Endodermal cell (in vitro differentiated cells): ENCODE measurements at regions not wholly inside any gene's neighbourhood (a gene's known extent, or its start where the extent isn't known, plus 50 kb on each side); places are given as distances from the start of the nearest gene placed in this dataset.

ENCODE experiments used
- DNase-seq: peaks from one replicate; pipeline ENCODE4 v3.0.0-alpha.2; 2017
- H3K27ac ChIP-seq: 2 replicates; pipeline ENCODE4 v1.5.1; 2013; ENCODE audit warnings: mild to moderate bottlenecking, low read depth, low read length, moderate library complexity
- H3K27me3 ChIP-seq: 2 replicates; pipeline ENCODE4 v1.6.1; 2013; ENCODE audit warnings: mild to moderate bottlenecking, low read length, moderate library complexity; ENCODE audit not compliant: insufficient read depth, control insufficient read depth, poor library complexity, severe bottlenecking
- H3K36me3 ChIP-seq: 2 replicates; pipeline ENCODE4 v1.7.0; 2013; ENCODE audit warnings: mild to moderate bottlenecking, low read length, moderate library complexity; ENCODE audit not compliant: control insufficient read depth, insufficient read depth
- H3K4me1 ChIP-seq: one replicate; pipeline ENCODE4 v1.7.0; 2013; ENCODE audit warnings: low read length; ENCODE audit not compliant: control insufficient read depth, insufficient read depth
- H3K4me3 ChIP-seq: 2 replicates; pipeline ENCODE4 v1.5.1; 2013; ENCODE audit warnings: mild to moderate bottlenecking, low read length, moderate library complexity
- H3K9ac ChIP-seq: 2 replicates; pipeline ENCODE4 v1.6.1; 2013; ENCODE audit warnings: mild to moderate bottlenecking, low read length, moderate library complexity; ENCODE audit not compliant: poor library complexity, severe bottlenecking; ENCODE audit errors: extremely low read depth
- H3K9me3 ChIP-seq: 2 replicates; pipeline ENCODE4 v1.6.1; 2013; ENCODE audit warnings: mild to moderate bottlenecking, low read length, moderate library complexity; ENCODE audit not compliant: control insufficient read depth
- H3K27ac Mint-ChIP-seq: 2 replicates; pipeline ENCODE4 v1.8.0; 2020; ENCODE audit warnings: mixed read lengths
- H3K27me3 Mint-ChIP-seq: 2 replicates; pipeline ENCODE4 v1.8.0; 2021; ENCODE audit warnings: mild to moderate bottlenecking, mixed read lengths; ENCODE audit not compliant: insufficient read depth
- H3K36me3 Mint-ChIP-seq: 2 replicates; pipeline ENCODE4 v1.8.0; 2020; ENCODE audit warnings: low read depth, mixed read lengths
- H3K4me1 Mint-ChIP-seq: 2 replicates; pipeline ENCODE4 v1.8.0; 2020; ENCODE audit warnings: mixed read lengths
- H3K4me3 Mint-ChIP-seq: 2 replicates; pipeline ENCODE4 v1.8.0; 2020; ENCODE audit warnings: mild to moderate bottlenecking, moderate library complexity, mixed read lengths
- H3K9me3 Mint-ChIP-seq: 2 replicates; pipeline ENCODE4 v1.8.0; 2020; ENCODE audit warnings: mild to moderate bottlenecking, mixed read lengths
- WGBS, 2 experiments: methylation state at CpG; one replicate each; pipeline versions ENCODE4 v1.1.5 to v1.1.7; 2013; ENCODE audit warnings: missing lambda C conversion rate in 2 of 2, mixed read lengths in 1 of 2; ENCODE audit not compliant: insufficient coverage in 1 of 2, insufficient read length in 1 of 2; 5-methylcytosine and 5-hydroxymethylcytosine counted together
- TF ChIP-seq, protein P1 (sequence below): fragments of 200-600 bp; sonication (generic); conservative IDR thresholded peaks from 2 replicates; pipeline ENCODE4 v1.5.0; 2021; ENCODE audit warnings: antibody characterized with exemption, mild to moderate bottlenecking

DNA sequence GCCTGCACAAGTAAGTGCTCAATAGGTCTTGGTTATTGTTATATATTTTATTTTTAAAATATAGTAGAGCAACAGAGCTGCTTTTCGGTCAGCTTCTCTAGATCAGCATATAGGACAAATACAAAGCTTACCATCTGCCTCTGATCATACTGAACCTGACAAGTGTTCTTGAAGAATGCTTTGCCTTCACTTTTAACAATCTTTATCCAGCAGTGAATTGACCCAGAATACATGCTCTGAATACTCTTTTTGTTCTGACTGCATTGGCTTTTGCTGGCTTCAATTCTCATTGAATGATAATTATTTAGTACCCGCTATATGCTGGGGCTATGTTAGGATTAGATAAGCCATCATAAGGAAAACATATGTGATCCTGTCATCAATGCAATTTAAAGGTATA, 137.8 kb downstream of the DHRS2 start:
- Mint-ChIP-seq H3K9me3 (peaks cover 57% of the 10 kb centered on the region), H3K27me3 (no peaks in the 10 kb centered on the region)
- WGBS, 2 experiments: 94% methylated on average over 2 of the region's 2 CpGs; no CpG with 5 or more reads in 1 of the 2 experiments

GRCh38 chr14:23776296-23776695, 140.1 kb downstream of the DHRS2 start:
- no peak for DNase-seq
- no peak overlapping the region for H3K9ac ChIP-seq
- TF ChIP-seq, protein P1, sequence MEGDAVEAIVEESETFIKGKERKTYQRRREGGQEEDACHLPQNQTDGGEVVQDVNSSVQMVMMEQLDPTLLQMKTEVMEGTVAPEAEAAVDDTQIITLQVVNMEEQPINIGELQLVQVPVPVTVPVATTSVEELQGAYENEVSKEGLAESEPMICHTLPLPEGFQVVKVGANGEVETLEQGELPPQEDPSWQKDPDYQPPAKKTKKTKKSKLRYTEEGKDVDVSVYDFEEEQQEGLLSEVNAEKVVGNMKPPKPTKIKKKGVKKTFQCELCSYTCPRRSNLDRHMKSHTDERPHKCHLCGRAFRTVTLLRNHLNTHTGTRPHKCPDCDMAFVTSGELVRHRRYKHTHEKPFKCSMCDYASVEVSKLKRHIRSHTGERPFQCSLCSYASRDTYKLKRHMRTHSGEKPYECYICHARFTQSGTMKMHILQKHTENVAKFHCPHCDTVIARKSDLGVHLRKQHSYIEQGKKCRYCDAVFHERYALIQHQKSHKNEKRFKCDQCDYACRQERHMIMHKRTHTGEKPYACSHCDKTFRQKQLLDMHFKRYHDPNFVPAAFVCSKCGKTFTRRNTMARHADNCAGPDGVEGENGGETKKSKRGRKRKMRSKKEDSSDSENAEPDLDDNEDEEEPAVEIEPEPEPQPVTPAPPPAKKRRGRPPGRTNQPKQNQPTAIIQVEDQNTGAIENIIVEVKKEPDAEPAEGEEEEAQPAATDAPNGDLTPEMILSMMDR: no peak
- Mint-ChIP-seq H3K4me1 (no peaks in the 10 kb centered on the region), H3K36me3 (no peaks in the 10 kb centered on the region), H3K27ac (no peak overlapping the region), H3K9me3 (peaks cover 68% of the 10 kb centered on the region), H3K4me3 (no peak overlapping the region), H3K27me3 (no peaks in the 10 kb centered on the region)
- 51 to 73% methylated on average over 2 to 4 of the region's 4 CpGs for WGBS, 2 experiments
- no peak overlapping the region for H3K4me3 ChIP-seq
- H3K4me1 ChIP-seq: no peaks in the 10 kb centered on the region
- no peak overlapping the region for H3K27ac ChIP-seq
- H3K9me3 ChIP-seq: no peaks in the 10 kb centered on the region
- no peaks in the 10 kb centered on the region for H3K36me3 ChIP-seq
- H3K27me3 ChIP-seq: no peaks in the 10 kb centered on the region

More for the DNA sequence above, 137.8 kb downstream of the DHRS2 start:
- no peak overlapping the region for H3K27ac ChIP-seq
- H3K9me3 ChIP-seq: no peaks in the 10 kb centered on the region
- no peaks in the 10 kb centered on the region for H3K36me3 Mint-ChIP-seq
- H3K4me1 Mint-ChIP-seq: no peaks in the 10 kb centered on the region
- no peak for DNase-seq
- TF ChIP-seq, protein P1: no peak
- no peak overlapping the region for H3K4me3 ChIP-seq
- no peak overlapping the region for H3K4me3 Mint-ChIP-seq
- no peaks in the 10 kb centered on the region for H3K36me3 ChIP-seq
- no peak overlapping the region for H3K27ac Mint-ChIP-seq
- no peaks in the 10 kb centered on the region for H3K27me3 ChIP-seq
- no peak overlapping the region for H3K9ac ChIP-seq
- H3K4me1 ChIP-seq: no peaks in the 10 kb centered on the region

DNA sequence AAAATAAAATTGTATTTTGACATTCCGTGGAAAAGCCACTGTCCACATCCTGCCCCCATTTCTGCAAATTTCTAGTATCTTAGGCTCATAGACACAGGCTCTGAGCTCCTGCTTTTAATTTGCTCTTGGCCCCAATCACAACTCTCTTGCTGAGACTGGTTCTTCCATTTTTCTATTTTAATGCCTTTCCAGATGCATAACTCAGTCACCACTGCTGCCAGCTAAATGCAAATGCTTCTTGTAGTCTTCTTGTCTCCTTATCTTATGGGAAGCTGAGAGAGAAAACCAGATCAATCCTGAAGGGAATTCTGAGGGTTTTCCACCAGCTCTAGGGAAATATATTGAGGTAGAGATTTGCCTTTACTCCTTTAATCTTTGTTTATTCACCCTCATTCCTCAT, 149.0 kb downstream of the DHRS2 start:
- Histone ChIP-seq H3K27me3 (no peaks in the 10 kb centered on the region), H3K9me3 (peaks cover 15% of the 10 kb centered on the region), H3K9ac (no peak overlapping the region), H3K4me1 (no peaks in the 10 kb centered on the region), H3K27ac (no peak overlapping the region), H3K4me3 (no peak overlapping the region), H3K36me3 (no peaks in the 10 kb centered on the region)
- WGBS, 2 experiments: 63 to 84% methylated on average over 1 of the region's 1 CpG
- no peaks in the 10 kb centered on the region for H3K36me3 Mint-ChIP-seq
- no peaks in the 10 kb centered on the region for H3K4me1 Mint-ChIP-seq
- TF ChIP-seq, protein P1: no peak
- H3K27ac Mint-ChIP-seq: no peak overlapping the region
- no peak for DNase-seq
- H3K27me3 Mint-ChIP-seq: no peaks in the 10 kb centered on the region
- no peak overlapping the region for H3K4me3 Mint-ChIP-seq
- peaks cover 77% of the 10 kb centered on the region for H3K9me3 Mint-ChIP-seq
